Stimulated activated CD8-positive, alpha-beta memory T cell treated with anti-CD3 and anti-CD28 coated beads, Interleukin-12 subunit alpha, Interleukin-12 subunit beta, amount 100 ng/mL, for 24 hours (primary cell): ENCODE measurements at regions not wholly inside any gene's neighbourhood (a gene's known extent, or its start where the extent isn't known, plus 50 kb on each side); places are given as distances from the start of the nearest gene placed in this dataset.

ENCODE experiments used
- DNase-seq: peaks from one replicate; pipeline ENCODE4 v3.0.0-alpha.2; 2020; ENCODE audit errors: extremely low read depth

DNA sequence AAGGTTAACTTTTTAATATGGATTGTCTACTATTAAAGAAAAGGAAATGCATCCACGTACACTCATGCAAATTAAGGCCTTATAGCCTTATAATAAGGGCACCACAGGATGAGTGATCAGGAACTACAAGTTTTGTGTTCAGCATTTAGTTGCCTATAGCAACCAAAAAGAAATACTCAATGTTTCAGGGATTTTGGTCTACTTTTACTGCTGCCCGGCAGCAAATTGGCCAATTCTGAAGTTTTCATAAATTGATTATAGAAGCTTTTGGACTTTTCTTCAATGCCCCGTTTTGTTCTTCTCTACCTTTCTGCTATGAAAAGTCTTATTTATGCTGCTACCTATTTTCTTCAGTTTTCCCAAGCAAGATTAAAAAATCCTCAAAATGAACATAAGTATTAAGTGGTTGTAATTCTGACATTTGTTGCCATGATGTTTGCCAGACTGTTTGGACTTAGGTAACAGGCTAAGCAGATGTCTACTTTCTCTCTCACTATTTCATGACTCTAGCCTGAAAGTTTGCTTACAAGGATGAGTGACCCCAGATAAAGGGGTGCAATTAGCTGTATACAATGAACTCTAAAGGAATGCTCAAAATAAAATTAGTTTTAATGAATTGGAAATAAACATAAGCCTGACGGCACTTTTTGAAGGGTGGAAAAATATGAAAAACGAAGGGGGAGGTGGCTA lies 391.5 kb upstream of the DAB2 start:
- DNase-seq, result no peak

GRCh38 chr5:39815711-39816110 lies 390.9 kb upstream of the DAB2 start:
- DNase-seq, result no peak

DNA sequence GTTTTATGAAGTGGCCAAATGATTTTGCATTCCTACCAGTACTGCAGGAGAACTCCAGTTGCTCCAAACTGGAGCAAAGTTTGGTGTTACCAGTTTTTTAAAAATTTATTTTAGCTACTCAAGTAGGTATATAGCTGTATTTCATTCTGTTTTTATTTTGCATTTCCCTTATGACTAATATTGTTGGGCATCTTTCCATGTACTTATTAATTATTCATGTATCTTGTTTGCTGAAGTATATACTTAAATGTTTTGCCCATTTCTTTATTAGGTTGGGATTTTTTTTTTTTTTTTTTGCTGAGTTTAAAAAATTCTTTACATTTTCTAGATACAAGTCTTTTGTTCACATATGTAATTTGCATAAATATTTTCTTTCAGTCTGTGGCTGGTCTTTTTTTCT lies 386.6 kb upstream of the DAB2 start:
- DNase-seq, result no peak

DNA sequence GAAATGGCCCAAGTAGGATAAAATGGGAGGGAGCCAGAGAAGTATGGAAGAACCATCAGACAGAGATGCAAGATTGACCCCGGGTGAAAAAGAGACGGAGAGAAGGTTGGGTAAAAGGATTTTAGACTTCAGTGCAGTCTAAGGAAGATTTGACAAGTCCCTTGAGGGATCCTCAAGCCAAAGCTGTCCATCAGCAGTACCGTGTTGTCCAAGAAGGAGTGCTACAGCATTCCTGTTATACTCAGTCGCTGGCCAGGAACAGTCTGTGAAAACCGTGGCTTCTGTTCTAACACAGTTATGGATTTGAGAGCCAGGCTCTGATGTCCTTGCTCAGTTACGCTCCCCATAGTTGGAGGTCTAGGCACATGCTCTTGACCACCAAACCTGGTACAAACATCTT lies 383.9 kb upstream of the DAB2 start:
- no peak for DNase-seq

- no peak for DNase-seq
Measured at GRCh38 chr5:39801306-39801705, 376.5 kb upstream of the DAB2 start.

DNA sequence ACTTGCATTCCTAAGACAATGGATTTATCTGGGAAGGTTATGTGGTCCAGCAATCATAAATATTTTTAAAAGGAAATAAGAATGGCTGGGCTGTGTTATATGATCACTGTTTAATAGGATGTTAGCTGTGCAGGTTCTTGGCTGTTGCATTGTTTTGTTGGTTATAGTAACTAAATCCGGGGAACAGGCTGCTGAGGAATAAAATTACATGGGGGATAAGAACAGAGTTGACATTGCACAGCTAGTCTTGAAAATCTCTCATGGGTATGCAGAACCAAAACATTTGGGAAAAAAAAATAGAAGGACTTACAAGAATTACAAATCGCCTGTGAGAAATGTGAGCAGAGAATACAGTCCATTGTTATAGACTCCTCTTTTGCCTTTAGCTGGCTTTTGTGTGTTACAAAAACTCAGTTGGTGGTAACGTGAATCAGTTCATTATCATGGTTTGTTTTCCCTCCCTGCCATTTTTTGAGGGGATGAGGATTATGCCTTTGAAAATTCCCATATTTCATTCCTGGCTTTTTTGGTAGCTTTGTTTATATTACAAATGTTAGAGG lies 375.3 kb upstream of the DAB2 start:
- DNase-seq, result no peak

- no peak for DNase-seq
Measured at GRCh38 chr5:39799242-39799641, 374.5 kb upstream of the DAB2 start.

DNA sequence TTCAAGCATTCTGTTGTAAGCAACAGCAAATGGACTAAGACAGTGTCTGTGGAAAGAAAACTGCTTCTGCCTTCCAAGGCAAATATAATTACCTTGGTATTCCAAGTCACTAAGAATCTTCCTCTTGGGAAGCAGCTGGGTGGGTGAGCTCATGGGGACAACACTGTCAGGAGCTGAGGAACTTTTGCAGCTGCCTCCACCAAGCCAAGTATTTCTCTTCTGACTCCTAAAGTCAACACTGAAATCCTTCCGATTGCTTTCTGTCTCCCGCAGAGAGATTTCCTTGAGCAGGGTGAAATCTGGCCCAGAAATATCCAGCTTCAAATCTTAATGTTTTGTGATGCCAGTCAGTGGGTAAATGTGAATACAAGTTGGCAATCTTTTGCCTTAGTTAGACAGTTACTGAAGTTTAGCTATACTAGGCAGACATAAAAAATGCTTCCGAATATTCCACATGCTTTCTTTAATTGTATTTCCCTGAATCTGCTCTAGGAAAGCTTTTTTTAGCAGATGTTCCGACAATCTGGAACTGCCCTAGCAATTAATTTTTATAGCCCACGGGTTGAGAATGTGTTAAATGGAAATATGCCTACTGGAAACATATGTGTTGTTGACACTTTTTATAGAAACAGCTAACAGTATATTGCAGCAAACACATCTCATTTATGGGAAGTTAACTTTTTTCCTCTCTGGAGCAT lies 369.9 kb upstream of the DAB2 start:
- DNase-seq, result no peak

DNA sequence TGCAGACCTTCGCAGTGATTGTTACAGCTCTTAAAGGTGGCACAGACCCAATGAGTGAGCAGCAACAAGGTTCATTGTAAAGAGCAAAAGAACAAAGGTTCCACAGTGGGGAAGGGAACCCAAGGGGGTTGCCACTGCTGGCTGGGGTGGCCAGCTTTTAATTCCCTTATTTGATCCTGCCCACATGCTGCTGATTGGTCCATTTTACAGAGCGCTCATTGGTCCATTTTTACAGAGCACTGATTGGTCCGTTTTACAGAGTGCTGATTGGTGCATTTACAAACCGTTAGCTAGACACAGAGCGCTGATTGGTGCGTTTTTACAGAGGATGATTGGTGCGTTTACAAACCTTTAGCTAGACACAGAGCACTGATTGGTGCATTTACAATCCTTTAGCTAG lies 360.6 kb upstream of the DAB2 start:
- no peak for DNase-seq

- DNase-seq, result no peak
Measured at GRCh38 chr5:39783756-39784421, 359.1 kb upstream of the DAB2 start.

DNA sequence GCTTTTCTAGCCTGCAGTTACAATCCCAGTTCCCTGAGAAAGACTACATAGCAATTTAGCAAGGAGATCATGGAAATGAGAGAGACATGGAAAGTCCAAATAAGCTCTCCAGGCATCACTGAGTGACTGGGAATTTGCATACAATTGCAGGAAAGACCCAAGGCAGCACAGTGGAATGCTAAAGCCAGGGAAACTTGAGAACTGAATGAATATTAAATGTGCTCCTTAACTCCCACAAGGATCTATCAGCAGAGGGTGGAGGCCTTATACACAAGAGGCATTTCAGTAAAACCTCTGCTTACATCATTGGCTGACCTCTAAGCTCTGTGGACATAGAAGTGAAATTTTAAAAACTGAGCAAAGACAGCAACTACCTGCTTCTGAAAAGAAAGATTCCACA lies 355.6 kb upstream of the DAB2 start:
- no peak for DNase-seq

DNA sequence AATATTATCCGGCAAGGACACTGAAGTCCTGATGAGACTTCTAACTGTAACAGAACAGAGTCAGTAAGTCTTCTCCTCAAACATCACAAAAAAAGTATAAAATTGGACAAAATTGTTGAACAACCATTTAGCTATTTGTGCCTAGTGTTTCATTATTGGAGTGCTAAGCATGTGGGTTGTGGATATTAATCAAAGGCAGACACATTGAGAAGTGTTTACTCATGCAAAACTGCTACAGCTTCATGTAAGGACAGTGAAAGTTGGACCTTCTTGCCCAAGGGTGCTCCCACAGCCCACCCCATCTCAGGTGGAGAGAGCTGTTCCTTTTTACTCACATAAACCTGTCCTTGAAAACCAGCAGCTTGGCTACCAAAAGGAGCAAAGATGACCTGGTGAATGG lies 355.1 kb upstream of the DAB2 start:
- no peak for DNase-seq

- DNase-seq, result no peak
Measured at GRCh38 chr5:39775797-39776365, 351.1 kb upstream of the DAB2 start.

- no peak for DNase-seq
Measured at GRCh38 chr5:39775086-39775796, 350.5 kb upstream of the DAB2 start.

- DNase-seq, result no peak
Measured at GRCh38 chr5:39774605-39775004, 349.8 kb upstream of the DAB2 start.

DNA sequence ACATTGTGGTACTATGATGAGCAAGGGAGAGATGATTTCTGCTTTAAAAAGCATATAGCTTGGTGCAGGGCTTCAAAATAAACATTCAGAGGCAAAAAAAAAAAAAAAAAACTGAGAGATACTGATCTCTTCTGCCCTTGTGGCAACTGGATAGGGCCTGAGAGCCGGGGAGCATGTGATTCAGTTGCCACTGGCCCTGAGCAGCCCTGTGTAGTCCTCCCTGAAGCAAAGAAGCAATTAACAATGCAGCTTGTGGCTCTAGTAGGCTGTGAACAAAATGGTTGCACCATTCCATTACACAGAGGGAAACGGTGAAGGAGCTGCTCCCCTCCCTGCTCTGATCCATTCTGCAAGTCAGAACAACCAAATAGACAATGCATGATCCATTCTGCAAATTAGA lies 347.5 kb upstream of the DAB2 start:
- no peak for DNase-seq

- no peak for DNase-seq
Measured at GRCh38 chr5:39767916-39768315, 343.1 kb upstream of the DAB2 start.

DNA sequence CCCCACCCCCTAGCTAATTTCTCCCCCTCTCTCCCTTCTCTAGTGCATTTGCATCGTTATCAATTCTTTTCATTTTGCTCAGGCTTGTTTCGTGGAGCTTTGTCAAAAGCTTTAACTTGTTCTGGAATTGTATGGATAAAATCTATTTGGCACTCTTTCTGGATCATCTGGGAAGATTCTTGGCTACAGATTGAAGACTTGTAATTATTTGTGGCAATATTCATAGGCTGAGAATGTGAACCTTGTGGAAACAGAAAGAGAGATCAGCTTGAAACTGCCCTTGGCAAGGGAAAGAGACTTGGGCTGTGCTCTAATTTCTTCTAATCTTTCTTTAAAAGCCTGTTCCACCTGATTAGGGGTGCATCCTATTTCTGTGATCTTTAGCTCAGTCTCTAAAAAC lies 340.6 kb upstream of the DAB2 start:
- DNase-seq, result no peak

DNA sequence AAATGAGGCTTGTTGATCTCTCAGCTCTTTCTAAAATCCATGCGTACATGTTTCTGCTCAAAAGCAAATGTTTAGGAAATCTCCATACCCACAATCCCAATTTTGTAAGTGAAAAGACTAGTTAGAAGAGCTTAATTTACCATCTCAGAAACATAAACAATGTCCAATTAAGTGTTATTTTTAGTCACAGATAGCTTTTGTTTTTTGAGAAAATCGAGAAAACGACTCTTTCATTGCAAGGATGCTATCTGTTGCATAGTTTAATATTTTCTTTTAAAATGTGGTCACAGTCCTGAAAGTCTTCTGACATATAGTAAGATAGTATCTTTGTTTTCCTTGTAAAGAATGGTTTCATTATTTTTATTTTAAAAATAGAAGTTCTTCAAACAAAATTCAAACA lies 338.0 kb upstream of the DAB2 start:
- no peak for DNase-seq

GRCh38 chr5:39761199-39761950 lies 336.6 kb upstream of the DAB2 start:
- no peak for DNase-seq
